GM12878 (cell line): ENCODE measurements at regions not wholly inside any gene's neighbourhood (a gene's known extent, or its start where the extent isn't known, plus 50 kb on each side); places are given as distances from the start of the nearest gene placed in this dataset.

ENCODE experiments used
- ATF2 ChIP-seq: IDR thresholded peaks from 2 replicates; pipeline ENCODE4 v1.6.1; 2012; ENCODE audit warnings: low read length, inconsistent platforms
- IRF4 ChIP-seq: IDR thresholded peaks from 2 replicates; pipeline ENCODE4 v1.6.1; 2011; ENCODE audit warnings: low read depth, low read length
- MYC ChIP-seq: IDR thresholded peaks from 2 replicates; pipeline ENCODE4 v1.6.1; 2011; ENCODE audit warnings: mild to moderate bottlenecking, low read length, moderate library complexity, inconsistent platforms; ENCODE audit not compliant: insufficient read depth, insufficient replicate concordance, insufficient read length, severe bottlenecking
- NR2C1 ChIP-seq: fragments of 450-650 bp; IDR thresholded peaks from 2 replicates; pipeline ENCODE4 v1.6.1; 2017; ENCODE audit warnings: antibody characterized with exemption, mild to moderate bottlenecking, moderate library complexity
- NR2F1 ChIP-seq: fragments of 450-650 bp; conservative IDR thresholded peaks from 2 replicates; pipeline ENCODE4 v1.6.1; 2017; ENCODE audit warnings: mild to moderate bottlenecking
- PML ChIP-seq: IDR thresholded peaks from 2 replicates; pipeline ENCODE4 v1.6.1; 2012; ENCODE audit warnings: low read length, inconsistent platforms
- RELB ChIP-seq: fragments of 450-650 bp; IDR thresholded peaks from 2 replicates; pipeline ENCODE4 v1.6.1; 2017; ENCODE audit warnings: low read depth, mild to moderate bottlenecking, moderate library complexity
- SKIL ChIP-seq: fragments of 450-650 bp; IDR thresholded peaks from 2 replicates; pipeline ENCODE4 v1.6.1; 2017; ENCODE audit warnings: mild to moderate bottlenecking, low read depth, inconsistent platforms; ENCODE audit not compliant: poor library complexity, severe bottlenecking
- TCF3 ChIP-seq: IDR thresholded peaks from 2 replicates; pipeline ENCODE4 v1.6.1; 2012; ENCODE audit warnings: low read depth, mild to moderate bottlenecking, low read length, borderline replicate concordance; ENCODE audit not compliant: insufficient read depth
- USF1 ChIP-seq: IDR thresholded peaks from 2 replicates; pipeline ENCODE4 v1.6.1; 2011; ENCODE audit warnings: borderline replicate concordance, low read depth, mild to moderate bottlenecking, moderate library complexity, mixed read lengths, low read length; ENCODE audit not compliant: insufficient read depth; ENCODE audit errors: extremely low read length
- YY1 ChIP-seq: IDR thresholded peaks from 2 replicates; pipeline ENCODE4 v1.6.1; 2011; ENCODE audit warnings: low read depth, mild to moderate bottlenecking, low read length
- ZBTB11 ChIP-seq: fragments of 450-650 bp; formaldehyde crosslinking; IDR thresholded peaks from 2 replicates; pipeline ENCODE4 v1.5.0; 2022; ENCODE audit warnings: mild to moderate bottlenecking, missing genetic modification characterization

GRCh38 chr15:47918877-47919276 is 201.6 kb downstream of the SEMA6D start (continued):
- TF ChIP-seq ZBTB11 (CRISPR knock-in tag) (no peak), NR2C1 (no peak), TCF3 (no peak), NR2F1 (no peak), PML (no peak), SKIL (no peak), IRF4 (no peak), ATF2 (no peak), YY1 (no peak), MYC (no peak), RELB (no peak), USF1 (no peak)
